GM12878 (cell line): ENCODE measurements at regions not wholly inside any gene's neighbourhood (a gene's known extent, or its start where the extent isn't known, plus 50 kb on each side); places are given as distances from the start of the nearest gene placed in this dataset.

Experiments
- ATAC-seq: fragments of 200-7000 bp; cut with Tn5 transposase; 3 replicates; pipeline ENCODE4 v1.9.1; 2020; ENCODE audit warnings: mild to moderate bottlenecking, moderate library complexity
- BruUV-seq: library from RNA; stranded (reverse); fragments of 400-500 nt; replicated peaks from 2 replicates; lab custom pipeline; 2021; lab: Mats Ljungman, UMichigan
- CTCF ChIA-PET: fragments of 300-600 bp; sonication (Branson Sonifier 250); formaldehyde crosslinking; extraction: SDS; loops from one replicate; lab custom pipeline; 2021; ENCODE audit warnings: inconsistent platforms; lab: Yijun Ruan, JAX
- POLR2A ChIA-PET: fragments of 350-600 bp; formaldehyde crosslinking; extraction: SDS; loops from one replicate; lab custom pipeline; 2021; ENCODE audit warnings: inconsistent platforms; lab: Charles Lee
- RAD21 ChIA-PET: fragments of 300-600 bp; sonication (Branson Sonifier 250); formaldehyde crosslinking; loops from one replicate; lab custom pipeline; 2023; ENCODE audit warnings: antibody characterized with exemption; ENCODE audit not compliant: unreplicated experiment; lab: Charles Lee
- SMC1A ChIA-PET: fragments of 300-600 bp; sonication (Branson Sonifier 250); formaldehyde crosslinking; loops from one replicate; lab custom pipeline; 2023; ENCODE audit not compliant: unreplicated experiment, uncharacterized antibody; lab: Charles Lee
- DNase-seq: peaks from one replicate; pipeline ENCODE4 v3.0.0-alpha.2; 2011; ENCODE audit warnings: low read depth, low spot score
- FAIRE-seq: peaks from 3 replicates; lab custom pipeline; 2011; peaks lifted over from hg19 to GRCh38; lab: Jason Lieb, UNC
- H2AFZ ChIP-seq: 2 replicates; pipeline ENCODE4 v1.6.0; 2011; ENCODE audit warnings: low read depth, low read length, control low read depth; ENCODE audit not compliant: control insufficient read depth
- H3K27ac ChIP-seq: 2 replicates; pipeline ENCODE4 v1.5.1; 2011; ENCODE audit warnings: control low read depth; ENCODE audit not compliant: control insufficient read depth, insufficient read depth
- H3K27me3 ChIP-seq, 2 experiments: replicated peaks in 1 of 2; 2 replicates each; pipeline versions ENCODE4 v1.6.0 to v1.6.1; 2011; ENCODE audit warnings: low read length in 1 of 2; ENCODE audit not compliant: control insufficient read depth in 2 of 2, insufficient read depth in 2 of 2
- H3K36me3 ChIP-seq, 2 experiments: 2 replicates each; pipeline ENCODE4 v1.5.1; 2011; ENCODE audit warnings: low read length in 1 of 2; ENCODE audit not compliant: control insufficient read depth in 2 of 2, insufficient read depth in 2 of 2
- H3K4me1 ChIP-seq: 2 replicates; pipeline ENCODE4 v1.6.1; 2011; ENCODE audit warnings: mild to moderate bottlenecking, low read length, moderate library complexity, mixed read lengths; ENCODE audit not compliant: control insufficient read depth, insufficient read depth
- H3K4me2 ChIP-seq: 2 replicates; pipeline ENCODE4 v1.6.0; 2011; ENCODE audit warnings: control low read depth; ENCODE audit not compliant: control insufficient read depth, insufficient read depth
- H3K4me3 ChIP-seq: fragments of 200-600 bp; sonication (generic); 2 replicates; pipeline ENCODE4 v1.5.1; 2016
- H3K79me2 ChIP-seq: 2 replicates; pipeline ENCODE4 v1.6.0; 2011; ENCODE audit warnings: low read length; ENCODE audit not compliant: control insufficient read depth, insufficient read depth
- H3K9ac ChIP-seq: 2 replicates; pipeline ENCODE4 v1.8.0; 2011; ENCODE audit warnings: low read length, control low read depth, mixed read lengths; ENCODE audit not compliant: control insufficient read depth, insufficient read depth
- H3K9me3 ChIP-seq: replicated peaks from 3 replicates; pipeline ENCODE4 v1.5.1; 2011; ENCODE audit warnings: mild to moderate bottlenecking, low read length; ENCODE audit not compliant: control insufficient read depth, insufficient read depth
- H4K20me1 ChIP-seq: 2 replicates; pipeline ENCODE4 v1.6.0; 2011; ENCODE audit not compliant: control insufficient read depth, insufficient read depth
- ASH2L ChIP-seq: fragments of 300-600, 200-600 bp; sonication (generic); IDR thresholded peaks from 2 replicates; pipeline ENCODE4 v1.6.1; 2017; ENCODE audit warnings: low read depth, mild to moderate bottlenecking, borderline replicate concordance
- DPF2 ChIP-seq: fragments of 450-650 bp; IDR thresholded peaks from 2 replicates; pipeline ENCODE4 v1.6.1; 2017; ENCODE audit warnings: mild to moderate bottlenecking
- HCFC1 ChIP-seq: fragments of 150-350 bp; IDR thresholded peaks from 2 replicates; pipeline ENCODE4 v1.6.1; 2014; ENCODE audit warnings: low read length
- IRF3 ChIP-seq: fragments of 450-650 bp; IDR thresholded peaks from 2 replicates; pipeline ENCODE4 v1.6.1; 2014; ENCODE audit warnings: mild to moderate bottlenecking
- KAT2A ChIP-seq: conservative IDR thresholded peaks from 2 replicates; pipeline ENCODE4 v1.6.1; 2011; ENCODE audit warnings: low read depth, low read length; ENCODE audit not compliant: control insufficient read depth
- MEF2A ChIP-seq: IDR thresholded peaks from 2 replicates; pipeline ENCODE4 v1.6.1; 2011; ENCODE audit warnings: low read depth, mild to moderate bottlenecking, low read length, moderate library complexity; ENCODE audit not compliant: insufficient read depth
- MYB ChIP-seq: fragments of 150-350 bp; IDR thresholded peaks from 2 replicates; pipeline ENCODE4 v1.6.1; 2014; ENCODE audit warnings: mild to moderate bottlenecking, low read depth, low read length, borderline replicate concordance
- NFYB ChIP-seq: IDR thresholded peaks from 2 replicates; pipeline ENCODE4 v1.6.1; 2011; ENCODE audit warnings: low read depth, mild to moderate bottlenecking, low read length, improper control_type of control experiment, moderate library complexity; ENCODE audit not compliant: insufficient read depth
- NR2C1 ChIP-seq: fragments of 450-650 bp; IDR thresholded peaks from 2 replicates; pipeline ENCODE4 v1.6.1; 2017; ENCODE audit warnings: antibody characterized with exemption, mild to moderate bottlenecking, moderate library complexity
- PBX3 ChIP-seq: IDR thresholded peaks from 2 replicates; pipeline ENCODE4 v1.6.1; 2011; ENCODE audit warnings: mild to moderate bottlenecking, low read depth, low read length, moderate library complexity; ENCODE audit not compliant: insufficient replicate concordance
- PML ChIP-seq: IDR thresholded peaks from 2 replicates; pipeline ENCODE4 v1.6.1; 2012; ENCODE audit warnings: low read length, inconsistent platforms
- RB1 ChIP-seq: fragments of 450-650 bp; formaldehyde crosslinking; IDR thresholded peaks from 2 replicates; pipeline ENCODE4 v1.6.1; 2017; ENCODE audit warnings: mild to moderate bottlenecking, borderline replicate concordance
- RCOR1 ChIP-seq: conservative IDR thresholded peaks from 2 replicates; pipeline ENCODE4 v1.6.1; 2012; ENCODE audit warnings: low read depth, low read length, improper control_type of control experiment
- SKIL ChIP-seq: fragments of 450-650 bp; IDR thresholded peaks from 2 replicates; pipeline ENCODE4 v1.6.1; 2017; ENCODE audit warnings: mild to moderate bottlenecking, low read depth, inconsistent platforms; ENCODE audit not compliant: poor library complexity, severe bottlenecking
- SMC3 ChIP-seq: IDR thresholded peaks from 2 replicates; pipeline ENCODE4 v1.6.1; 2011; ENCODE audit warnings: low read length, improper control_type of control experiment, borderline replicate concordance
- STAT3 ChIP-seq: IDR thresholded peaks from 2 replicates; pipeline ENCODE4 v1.6.1; 2011; ENCODE audit warnings: low read depth, low read length, improper control_type of control experiment
- ZBED1 ChIP-seq: IDR thresholded peaks from 2 replicates; pipeline ENCODE4 v1.6.1; 2016; ENCODE audit warnings: borderline replicate concordance
- ZBTB11 ChIP-seq: fragments of 450-650 bp; formaldehyde crosslinking; IDR thresholded peaks from 2 replicates; pipeline ENCODE4 v1.5.0; 2022; ENCODE audit warnings: mild to moderate bottlenecking, missing genetic modification characterization
- ZNF384 ChIP-seq: IDR thresholded peaks from 2 replicates; pipeline ENCODE4 v1.6.1; 2012; ENCODE audit warnings: low read depth, mild to moderate bottlenecking, low read length, improper control_type of control experiment, borderline replicate concordance
- WGBS: methylation state at CpG from one replicate; pipeline ENCODE4 v1.1.6; 2016; ENCODE audit warnings: low lambda C conversion rate; ENCODE audit not compliant: insufficient replicate concordance, insufficient coverage; ENCODE audit errors: missing lambda C conversion rate; 5-methylcytosine and 5-hydroxymethylcytosine counted together
- in situ Hi-C: fragments of 300-500 bp; cut with MboI; formaldehyde crosslinking; loops from 9 replicates; pipeline ENCODE4 v1.14.3; 2018; ENCODE audit warnings: mixed read lengths
- intact Hi-C: fragments of 100-400 bp; cut with micrococcal nuclease; formaldehyde crosslinking; loops from one replicate; pipeline ENCODE4 v1.14.2; 2022; ENCODE audit not compliant: unreplicated experiment

GRCh38 chr10:47223236-47223635 is 76.8 kb upstream of the GDF10 start:
- TF ChIP-seq NFYB (no peak), ZBTB11 (CRISPR knock-in tag) (no peak), SMC3 (no peak), ASH2L (no peak), ZBED1 (no peak), DPF2 (no peak), SKIL (no peak), RB1 (no peak), HCFC1 (no peak), STAT3 (no peak), MEF2A (no peak), NR2C1 (no peak), MYB (no peak), IRF3 (no peak), PML (no peak), RCOR1 (no peak), KAT2A (no peak), PBX3 (no peak), ZNF384 (no peak)
- in situ Hi-C loops (no loop called here), intact Hi-C loops (no loop called here)
- Histone ChIP-seq H3K9ac (no peak overlapping the region), H4K20me1 (no peaks in the 10 kb centered on the region), H3K4me2 (no peak overlapping the region), H2AFZ (no peak overlapping the region), H3K79me2 (no peaks in the 10 kb centered on the region), H3K27ac (no peak overlapping the region), H3K4me3 (no peak overlapping the region), H3K36me3 (no peaks in the 10 kb centered on the region), H3K4me1 (no peaks in the 10 kb centered on the region), H3K9me3 (no peaks in the 10 kb centered on the region), H3K27me3 (no peaks in the 10 kb centered on the region)
- ChIA-PET SMC1A (interaction anchor here (1.2 to 2.2 kb wide), 4 partner anchors 11 to 174 kb away, joined by 3 to 7 read pairs (median 4); no protein-coding TSS in a partner anchor), CTCF (interaction anchor here (1.9 kb wide), 1 partner anchor 9 kb away, joined by 5 read pairs; no protein-coding TSS in a partner anchor), POLR2A (no interaction called here), RAD21 (interaction anchor here (0.7 to 1.6 kb wide), 3 partner anchors 15 to 176 kb away, joined by 3 read pairs; no protein-coding TSS in a partner anchor)
- no TSS peak for BruUV-seq
- ATAC-seq: no peak
- WGBS: no CpG with 5 or more reads among the region's 1 CpG
- DNase-seq: no peak
- FAIRE-seq: no peak
